GM18861 (cell line): ENCODE measurements at regions not wholly inside any gene's neighbourhood (a gene's known extent, or its start where the extent isn't known, plus 50 kb on each side); places are given as distances from the start of the nearest gene placed in this dataset.

Experiments used
- ATAC-seq: cut with Tn5 transposase; IDR thresholded peaks from one replicate; pipeline ENCODE4 v1.9.1; 2021; ENCODE audit not compliant: unreplicated experiment

DNA sequence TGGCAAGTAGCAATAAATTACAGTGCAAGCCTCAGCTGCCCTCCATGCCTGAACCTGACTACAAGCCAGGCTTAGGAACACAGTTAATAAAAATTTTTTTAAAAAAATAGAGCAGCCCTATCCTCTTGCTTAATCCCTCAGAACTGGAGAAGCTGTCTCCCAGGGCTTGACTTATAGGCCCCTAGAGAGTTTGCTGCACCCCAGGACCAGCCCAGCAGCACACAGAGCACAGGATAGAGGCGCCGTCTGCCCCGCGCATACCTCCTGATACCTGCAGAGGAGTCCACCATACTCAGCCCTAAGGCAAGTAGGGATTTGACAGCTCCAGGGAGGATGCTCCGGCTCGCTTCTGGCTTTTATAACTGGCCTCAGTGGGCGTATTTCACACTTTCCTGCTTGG, 548.6 kb upstream of the RAB6C start:
- ATAC-seq = no peak

DNA sequence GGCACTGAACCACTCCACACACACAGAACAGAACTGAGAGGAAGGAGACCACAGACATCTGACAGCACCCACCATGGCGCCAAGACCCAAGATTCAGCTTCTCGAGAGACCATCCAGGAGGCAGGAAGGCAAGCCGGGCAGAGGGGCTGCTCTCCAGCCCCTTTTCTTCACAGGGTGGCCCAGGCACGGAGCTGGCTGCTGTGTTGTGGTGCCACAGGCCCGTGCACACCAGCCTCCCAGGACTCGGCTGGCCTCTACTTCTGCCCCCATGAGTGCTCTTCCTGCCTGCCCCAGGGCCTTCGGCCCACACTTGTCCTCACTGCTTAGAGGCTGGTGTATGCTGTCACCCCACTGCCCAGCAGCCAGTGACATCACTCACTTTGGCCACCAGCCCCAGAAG, 547.6 kb upstream of the RAB6C start:
- ATAC-seq = no peak

DNA sequence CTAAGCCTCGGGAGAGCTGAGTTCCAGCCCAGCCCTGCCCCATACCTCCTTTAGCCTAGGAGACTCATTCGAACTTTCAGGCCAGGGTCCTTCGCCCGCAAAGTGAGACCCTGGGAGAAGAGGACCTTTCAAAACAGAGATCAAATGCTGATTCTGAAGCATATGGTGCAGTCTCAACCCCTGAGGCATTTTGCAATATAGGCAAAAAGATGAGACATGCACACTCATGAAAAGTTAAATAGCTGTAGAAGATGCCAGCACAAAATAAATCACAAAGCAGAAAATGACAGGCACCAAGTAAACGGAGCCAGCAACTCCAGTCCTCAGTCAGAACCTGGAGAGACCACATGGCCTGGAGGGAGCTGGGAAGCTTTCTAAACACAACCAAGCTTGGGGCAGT, 542.7 kb upstream of the RAB6C start:
- no peak for ATAC-seq

DNA sequence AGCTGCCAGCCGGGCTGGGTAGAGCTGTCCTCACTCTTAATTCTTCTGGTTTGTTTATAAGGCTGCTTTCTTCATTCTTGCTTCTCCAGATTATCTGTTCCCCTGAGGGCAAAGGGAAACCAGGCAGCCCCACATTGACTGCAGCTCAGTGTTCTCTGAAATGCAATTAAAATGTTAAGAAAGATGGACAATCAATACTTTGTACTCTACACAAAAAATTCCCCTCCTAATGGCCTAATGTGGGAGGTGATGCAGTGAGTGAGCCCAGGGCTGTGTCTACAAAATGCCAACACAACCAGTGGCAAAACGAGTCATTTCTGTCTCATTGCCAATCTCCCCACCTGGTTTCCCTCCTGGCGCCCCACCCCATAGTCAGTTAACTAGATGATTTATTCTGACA, 541.7 kb upstream of the RAB6C start:
- no peak for ATAC-seq

DNA sequence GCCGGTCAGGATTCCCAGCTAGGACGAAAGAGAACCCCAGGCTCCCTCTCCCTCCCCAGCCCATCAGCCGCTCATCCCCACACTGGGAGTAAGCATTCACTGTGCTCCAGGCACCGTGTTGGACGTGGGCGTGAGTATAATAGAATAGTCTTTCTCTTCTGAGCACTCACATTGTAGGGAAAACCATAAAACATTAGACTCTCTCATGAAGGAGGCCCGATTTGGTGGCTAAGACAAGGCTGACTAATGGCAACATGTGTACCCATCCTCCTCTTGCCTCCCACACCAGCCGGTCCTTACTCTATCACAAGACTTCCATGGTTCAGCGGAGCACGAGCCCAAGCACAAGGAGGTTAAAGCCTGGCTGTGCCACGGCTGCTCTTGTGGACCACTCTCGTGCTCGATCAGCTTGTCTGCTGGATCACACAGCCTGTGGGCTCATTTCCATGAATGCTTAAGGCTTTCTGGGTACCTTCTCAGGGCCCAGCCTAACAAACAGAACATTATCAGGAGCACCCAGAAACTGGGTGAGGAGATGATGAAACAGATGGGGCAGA, 540.9 kb upstream of the RAB6C start:
- no peak for ATAC-seq

DNA sequence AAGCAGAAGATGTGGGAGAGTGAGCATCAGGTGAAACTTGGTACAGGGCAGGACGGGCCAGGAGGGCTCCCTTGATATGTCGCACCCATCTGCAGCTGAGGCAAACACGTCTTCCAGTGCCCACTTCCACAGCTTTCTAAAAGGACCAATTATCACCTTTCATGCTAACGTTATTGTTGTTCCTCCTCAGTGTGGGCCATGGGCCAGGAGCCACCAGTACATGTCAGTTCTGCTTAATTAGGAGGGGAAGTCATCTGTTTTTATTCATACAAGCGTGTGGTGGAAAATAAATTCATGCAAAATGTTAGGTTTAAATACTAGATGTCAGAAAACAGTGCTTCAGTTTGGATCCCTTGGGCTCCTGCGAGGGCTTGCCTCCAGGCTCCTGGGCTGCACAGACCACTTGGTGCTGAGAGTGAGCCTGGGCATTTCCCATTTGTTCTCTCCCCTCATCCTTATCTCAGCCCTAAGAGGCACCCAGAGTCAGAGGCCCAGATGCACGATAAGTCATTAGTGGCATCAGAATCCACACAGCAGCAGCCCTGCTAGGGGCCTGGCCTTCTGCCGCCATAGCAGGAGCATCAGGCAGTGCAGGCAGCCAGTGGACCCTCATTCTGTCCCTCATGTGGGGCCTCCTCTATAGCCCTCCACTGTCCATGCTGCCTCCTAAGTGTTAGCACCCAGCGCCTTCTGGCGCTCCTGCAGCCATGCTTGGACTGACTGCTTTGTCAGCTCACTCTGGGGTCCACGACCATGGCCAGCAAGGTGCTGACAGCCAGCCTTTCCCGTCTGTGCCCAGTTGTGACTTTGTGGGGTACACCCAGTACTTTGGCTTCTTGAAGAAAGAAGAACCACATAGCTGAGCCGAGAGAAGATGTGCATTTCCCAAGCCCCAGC, 539.8 kb upstream of the RAB6C start:
- no peak for ATAC-seq

DNA sequence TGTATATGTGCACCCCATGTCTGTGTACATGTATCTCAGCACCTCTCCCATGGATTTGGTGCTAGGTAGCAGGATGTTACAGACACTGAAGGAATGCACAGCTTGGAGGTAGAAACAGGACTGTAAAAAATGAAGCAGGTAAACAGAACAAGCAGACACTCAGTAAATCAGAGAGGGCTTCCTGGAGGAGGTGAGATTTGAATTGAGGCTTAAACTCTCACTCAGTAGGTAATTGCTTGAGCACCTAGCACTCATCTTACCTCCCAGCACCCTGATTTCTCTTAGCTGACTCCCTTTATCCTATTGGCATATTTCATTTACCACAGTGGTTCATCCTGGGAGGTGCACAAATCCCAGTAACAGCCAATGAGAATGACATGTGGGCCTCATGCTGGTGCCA, 537.9 kb upstream of the RAB6C start:
- no peak for ATAC-seq

DNA sequence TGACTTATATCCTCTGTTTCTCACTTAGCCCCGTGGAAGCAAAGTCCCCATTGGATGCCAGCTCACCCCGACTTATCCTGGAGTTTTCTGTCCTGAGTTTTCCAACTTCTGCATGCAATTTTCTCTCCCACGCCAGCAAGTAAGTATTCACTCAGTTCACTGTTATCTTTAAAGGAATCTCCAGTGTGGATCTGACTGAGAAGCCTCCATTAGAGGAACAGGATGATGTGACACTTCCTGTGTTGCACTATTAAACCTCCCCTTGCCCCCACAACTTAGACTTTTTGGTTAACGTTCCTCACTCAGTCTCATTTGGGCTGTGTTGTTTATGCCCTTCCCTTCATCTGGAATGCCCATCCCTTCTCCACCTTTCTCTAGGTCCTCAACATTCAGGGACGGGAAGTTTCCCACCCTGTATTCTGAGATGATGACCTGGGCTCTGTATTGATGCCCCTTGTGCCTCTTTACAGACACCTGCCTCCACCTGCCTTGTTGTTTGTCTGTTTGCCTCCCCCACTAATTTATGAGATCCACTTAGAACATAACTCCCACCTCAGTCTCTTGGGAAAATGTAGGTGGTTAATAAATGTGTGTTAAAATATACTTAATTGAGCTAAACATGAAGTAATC, 536.1 kb upstream of the RAB6C start:
- ATAC-seq = no peak

DNA sequence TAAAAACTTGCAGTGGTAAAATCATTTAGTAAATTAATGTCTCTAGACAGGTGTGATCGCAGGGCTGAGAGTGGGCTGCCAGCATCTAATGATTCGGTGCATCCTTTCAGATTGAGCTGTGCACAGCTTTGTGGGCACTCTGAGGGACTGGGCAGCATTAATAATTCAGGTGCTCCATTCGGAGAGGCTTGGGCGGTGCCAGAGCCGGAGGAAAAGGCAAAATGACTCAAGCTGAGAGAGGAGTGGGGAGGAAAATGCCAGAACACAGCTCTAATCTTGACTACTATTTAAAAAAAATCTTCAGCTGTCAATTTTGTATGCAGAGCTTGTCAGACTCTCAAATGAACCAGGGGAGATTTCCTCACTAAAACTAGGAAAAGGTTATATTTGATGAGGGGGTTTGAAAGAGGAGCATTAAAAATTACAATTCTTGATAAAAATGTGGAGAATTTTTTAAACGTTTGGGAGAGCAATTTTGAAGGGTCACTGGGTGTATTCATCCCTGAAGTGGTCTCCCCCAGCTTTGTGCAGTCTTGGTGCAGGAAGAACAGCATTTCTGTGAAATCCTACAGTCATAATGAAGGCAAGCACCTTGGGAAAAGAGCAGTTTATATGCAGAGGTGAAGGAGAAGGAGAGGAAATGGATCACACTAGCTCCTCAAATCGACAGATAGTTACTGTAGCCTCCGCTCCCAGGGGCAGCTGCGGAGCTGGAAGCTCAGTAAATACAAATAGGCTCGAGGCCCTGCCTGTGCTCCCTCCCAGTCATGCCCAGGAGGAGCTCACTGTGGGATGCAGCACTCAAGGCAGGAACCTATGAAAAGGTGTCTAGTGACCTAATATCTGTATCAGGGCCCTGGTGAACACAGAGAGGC, 535.4 kb upstream of the RAB6C start:
- ATAC-seq = no peak

DNA sequence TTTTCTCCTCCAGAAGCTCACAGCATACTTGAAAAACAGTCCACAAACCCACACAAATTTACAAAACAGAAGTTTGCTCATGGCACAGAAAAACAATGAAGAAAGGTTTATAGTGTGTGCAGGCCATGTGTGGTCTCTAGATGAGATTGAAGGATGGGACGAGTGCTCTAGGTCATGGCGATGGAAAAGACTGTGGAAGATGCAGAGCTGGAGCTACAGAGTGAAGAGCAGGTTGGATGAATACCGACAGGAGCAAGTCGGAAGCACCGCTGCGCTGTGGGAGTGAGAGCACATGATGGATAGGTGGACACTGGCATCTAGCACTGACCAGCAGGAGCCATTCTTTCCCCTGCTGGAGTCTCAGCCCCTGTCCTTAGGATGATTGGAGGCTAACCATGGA, 534.7 kb upstream of the RAB6C start:
- ATAC-seq = no peak

DNA sequence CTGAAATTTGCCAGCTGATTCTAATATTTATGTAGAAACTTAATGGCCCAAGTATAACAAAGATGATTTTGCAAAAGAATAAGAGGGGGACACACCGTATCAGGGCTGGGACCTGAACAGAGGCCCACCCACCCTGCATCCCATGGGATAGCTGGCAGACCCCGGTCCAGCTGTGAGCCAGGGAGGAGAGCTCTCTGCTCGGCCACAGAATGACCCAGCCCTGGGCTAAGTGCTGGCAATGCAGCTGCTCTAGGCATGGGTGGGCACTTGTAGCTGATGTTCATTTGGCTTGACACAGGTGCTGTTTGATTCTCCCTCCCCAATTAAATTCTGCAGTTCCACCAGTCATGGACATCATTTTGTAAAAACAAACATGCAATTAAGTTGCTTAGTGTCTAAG, 522.8 kb upstream of the RAB6C start:
- no peak for ATAC-seq

DNA sequence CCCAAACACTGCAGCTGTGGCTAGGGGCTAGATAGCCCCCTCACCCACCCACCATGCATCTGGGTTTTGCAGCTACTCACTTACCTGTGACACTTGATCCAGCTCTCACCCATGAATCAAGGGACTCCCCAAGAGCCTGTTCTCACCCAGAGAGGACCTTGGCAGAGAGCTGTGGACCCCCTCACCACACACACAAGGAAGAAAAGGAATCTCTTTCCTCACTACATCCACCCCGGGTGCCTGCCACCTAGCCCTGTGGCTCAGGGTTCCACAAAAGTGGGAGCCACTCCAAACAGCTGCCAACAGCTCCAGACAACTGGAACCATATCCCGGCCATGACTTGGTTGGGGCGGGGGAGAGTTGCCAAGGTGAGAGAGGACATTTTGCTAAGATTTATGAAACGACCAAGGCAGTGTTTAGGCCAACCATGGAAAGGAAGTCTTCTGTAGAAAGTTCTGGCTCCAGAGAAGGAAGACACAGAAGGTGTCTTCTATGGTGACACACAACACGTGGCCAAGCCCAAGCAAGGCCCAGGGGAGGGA, 522.1 kb upstream of the RAB6C start:
- no peak for ATAC-seq

DNA sequence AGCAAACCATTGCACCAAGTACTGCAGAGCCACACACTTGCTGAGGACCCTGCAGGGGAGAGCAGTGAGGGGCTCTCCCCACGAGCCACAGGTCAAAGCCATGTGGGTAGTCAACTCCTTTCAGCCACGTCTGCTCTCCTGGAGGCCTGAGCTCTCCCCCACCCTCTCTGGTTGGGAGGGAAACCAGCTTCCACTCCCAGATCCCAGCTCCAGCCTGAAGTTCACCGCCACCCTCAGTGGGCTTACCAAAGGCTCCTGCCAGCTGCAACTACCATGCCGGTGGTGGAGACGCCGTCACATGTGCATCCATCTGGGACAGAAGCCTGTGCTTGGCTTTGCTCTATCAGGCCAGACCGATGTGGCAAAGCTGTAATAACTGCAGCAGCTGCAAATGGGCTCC, 521.5 kb upstream of the RAB6C start:
- no peak for ATAC-seq

DNA sequence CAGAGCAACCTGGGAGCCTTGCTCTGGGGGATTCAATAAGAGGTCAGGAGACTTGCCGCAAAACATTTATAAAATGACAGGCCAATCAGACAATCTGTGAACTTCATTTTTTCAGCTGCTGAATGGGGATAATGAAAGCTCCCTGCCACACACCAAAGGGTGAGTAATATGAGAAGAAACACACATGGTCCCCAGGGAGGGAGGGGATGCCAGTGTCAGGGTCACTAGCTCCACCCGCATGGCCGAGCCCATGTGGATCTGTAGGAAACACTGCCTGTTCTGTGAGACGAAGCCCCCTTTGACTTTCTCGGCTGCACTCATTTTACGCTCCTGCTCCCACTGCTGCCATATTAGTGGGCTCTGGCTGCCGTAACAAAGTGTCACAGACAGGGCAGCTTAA, 521.0 kb upstream of the RAB6C start:
- ATAC-seq = no peak

DNA sequence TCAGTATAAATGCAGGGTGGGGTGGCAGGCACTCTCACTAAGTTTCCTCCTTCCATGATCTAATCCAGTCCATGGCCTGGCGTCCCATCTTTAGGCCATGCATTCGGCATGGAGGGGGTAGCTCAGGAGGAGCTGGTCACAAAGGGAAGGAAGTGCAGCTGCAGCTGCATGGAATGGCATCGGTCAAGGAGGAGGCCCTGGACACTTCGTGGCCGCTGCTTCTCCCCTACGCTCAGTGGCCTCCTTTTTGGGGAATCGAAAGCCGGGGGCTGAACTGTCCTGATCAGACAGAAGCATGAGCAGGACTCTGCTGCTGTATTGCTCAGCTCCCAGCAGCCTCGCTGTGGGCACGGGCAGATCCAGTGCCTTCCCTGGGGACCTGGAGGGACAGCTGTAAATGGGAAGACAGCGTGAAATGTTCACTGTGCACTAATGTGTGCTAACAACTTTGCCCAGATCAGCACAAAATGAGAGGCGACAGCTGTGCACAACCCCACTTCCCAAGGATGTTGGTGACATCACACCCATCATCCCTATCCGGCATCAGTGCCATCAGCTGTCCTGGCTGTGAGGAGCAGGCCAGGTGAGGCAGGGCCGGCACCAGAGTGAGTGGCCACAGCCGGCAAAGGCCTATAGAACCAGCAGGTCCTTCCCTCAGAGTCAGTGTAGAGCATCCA, 520.1 kb upstream of the RAB6C start:
- ATAC-seq = no peak

DNA sequence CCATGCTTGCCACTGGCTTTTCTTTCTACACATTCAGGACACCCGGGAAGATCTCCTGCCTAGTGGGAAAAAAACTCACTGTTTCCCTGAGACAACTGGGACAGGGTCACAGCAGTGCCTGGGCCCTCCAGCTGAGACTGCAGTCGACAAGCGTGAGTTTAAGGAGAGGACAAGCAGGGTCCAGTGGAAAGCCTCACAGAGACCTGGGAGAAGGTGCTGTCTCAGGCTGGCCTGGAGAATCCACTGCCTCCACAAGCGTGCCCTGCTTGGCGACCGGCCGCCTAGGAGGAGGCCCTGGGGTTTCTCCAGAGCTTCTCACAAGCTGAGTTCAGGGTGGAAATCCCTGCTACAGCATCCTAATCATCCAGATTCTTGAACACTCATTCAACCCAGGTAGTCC, 519.6 kb upstream of the RAB6C start:
- no peak for ATAC-seq

DNA sequence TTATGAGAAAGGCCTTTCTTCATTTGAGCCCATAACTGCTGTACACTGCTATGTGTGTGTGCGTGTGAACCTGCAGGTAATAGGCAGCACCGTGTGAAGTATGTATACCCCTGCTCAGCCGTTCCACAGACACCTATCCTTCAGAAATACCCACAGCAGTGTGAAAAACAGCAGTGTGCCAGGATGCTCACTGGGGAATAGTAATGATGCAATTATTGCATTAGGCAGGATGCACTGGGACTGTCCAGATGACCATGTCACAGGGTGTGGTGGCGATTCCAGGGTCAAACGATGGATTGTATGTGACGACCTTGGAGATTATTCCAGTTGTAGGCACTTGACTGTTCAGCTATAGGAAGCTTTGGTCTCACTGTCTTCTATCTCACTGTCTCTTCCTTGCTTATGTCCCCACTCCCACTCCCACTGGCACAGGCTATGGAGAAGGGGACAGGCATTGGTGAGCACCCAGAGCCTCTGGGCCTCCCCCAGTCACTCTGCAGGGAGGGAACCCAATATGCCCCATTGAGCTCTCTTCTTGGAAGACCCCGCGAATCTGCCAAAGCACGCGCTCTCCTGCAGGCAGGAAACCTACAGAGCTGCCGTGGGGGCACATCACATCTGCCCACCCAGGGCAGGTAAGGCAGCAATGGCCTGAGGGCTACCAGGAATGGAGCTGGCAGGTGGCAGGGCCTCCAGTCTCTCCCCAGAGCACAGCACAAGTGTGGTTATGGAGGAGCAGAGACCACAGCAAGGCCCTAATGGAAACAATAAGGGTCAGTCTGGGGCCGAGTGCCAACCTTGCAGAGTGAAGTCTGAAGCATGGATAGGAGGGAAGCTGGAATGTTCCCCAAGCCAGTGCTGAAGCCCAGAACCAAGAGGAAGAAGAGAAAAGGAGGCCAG, 518.9 kb upstream of the RAB6C start:
- no peak for ATAC-seq

DNA sequence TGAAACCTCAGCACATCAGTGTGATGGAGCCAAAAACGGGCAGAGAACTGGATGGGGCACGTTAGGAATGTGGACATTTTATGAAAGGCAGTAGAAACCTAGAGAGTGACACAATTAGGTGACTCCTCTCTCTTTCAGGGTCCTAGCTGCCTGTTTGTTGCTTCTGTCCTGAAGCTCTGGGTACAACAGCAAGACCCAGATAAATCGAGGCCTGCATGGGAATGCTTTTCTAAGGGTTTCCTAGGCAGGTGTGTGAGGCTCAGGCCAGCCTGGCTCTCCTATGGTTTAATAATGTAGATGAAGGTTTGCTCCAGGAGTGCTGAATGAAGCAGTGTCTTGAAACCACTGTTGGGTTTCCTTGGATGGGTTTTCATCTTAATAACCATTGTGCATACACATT, 517.1 kb upstream of the RAB6C start:
- no peak for ATAC-seq

DNA sequence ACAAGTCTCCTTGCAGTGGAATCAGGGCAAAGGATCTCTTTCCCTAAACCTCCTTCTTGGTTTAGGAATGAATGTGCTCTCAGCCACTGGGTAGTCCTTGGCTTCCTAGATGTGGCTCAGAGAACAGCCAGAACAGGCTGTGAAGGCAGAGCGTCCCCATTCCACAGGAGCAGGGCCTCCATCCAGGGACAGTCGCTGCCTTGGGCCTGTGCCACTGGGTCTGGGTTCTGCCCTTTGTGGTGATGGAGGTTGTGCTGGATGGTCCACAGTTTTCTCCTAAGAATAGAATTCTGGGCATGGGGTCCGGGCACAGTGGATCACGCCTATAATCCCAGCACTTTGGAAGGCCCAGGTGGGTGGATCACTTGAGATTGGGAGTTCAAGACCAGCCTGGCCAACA, 516.5 kb upstream of the RAB6C start:
- no peak for ATAC-seq

DNA sequence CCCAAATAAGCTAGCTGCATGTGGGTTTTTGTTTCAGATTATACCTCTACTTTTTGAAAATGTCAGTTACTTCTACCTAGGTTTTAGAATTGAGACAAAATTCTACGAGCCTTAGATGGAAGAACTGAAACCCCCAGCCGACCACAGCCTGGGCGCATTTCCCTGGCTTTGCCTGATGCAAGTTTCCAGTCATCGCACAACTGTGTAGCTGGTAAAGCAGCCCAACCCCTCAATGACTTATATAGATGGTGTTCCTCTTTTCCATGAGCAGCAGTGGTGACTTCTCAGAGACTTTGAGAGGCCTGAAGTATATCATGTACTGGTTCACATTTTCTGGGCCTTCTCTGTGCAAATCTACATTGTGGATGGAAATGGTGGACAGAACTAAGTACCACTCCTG, 515.4 kb upstream of the RAB6C start:
- no peak for ATAC-seq
